Mesenchymal stem cell (in vitro differentiated cells and primary cell): ENCODE measurements at regions not wholly inside any gene's neighbourhood (a gene's known extent, or its start where the extent isn't known, plus 50 kb on each side); places are given as distances from the start of the nearest gene placed in this dataset.

Experiments
- DNase-seq: peaks from one replicate; pipeline ENCODE4 v3.0.0-alpha.2; 2013
- H2AFZ ChIP-seq: one replicate; pipeline ENCODE4 v1.6.1; 2013; ENCODE audit warnings: low read depth, mild to moderate bottlenecking, control low read depth, inconsistent platforms, low read length, moderate library complexity
- H2AK5ac ChIP-seq: 2 replicates; pipeline ENCODE4 v1.6.1; 2013; ENCODE audit warnings: low read length, moderate library complexity, mild to moderate bottlenecking, inconsistent platforms; ENCODE audit not compliant: severe bottlenecking
- H2BK120ac ChIP-seq: one replicate; pipeline ENCODE4 v1.6.1; 2013; ENCODE audit warnings: low read depth, mild to moderate bottlenecking, inconsistent platforms, low read length, moderate library complexity
- H2BK12ac ChIP-seq, 2 experiments: one replicate each; pipeline ENCODE4 v1.6.1; 2013; ENCODE audit warnings: inconsistent platforms in 2 of 2, low read length in 2 of 2, mild to moderate bottlenecking in 2 of 2, moderate library complexity in 2 of 2, control low read depth in 1 of 2
- H2BK15ac ChIP-seq: one replicate; pipeline ENCODE4 v1.6.1; 2013; ENCODE audit warnings: mild to moderate bottlenecking, low read depth, inconsistent platforms; ENCODE audit not compliant: poor library complexity, severe bottlenecking
- H2BK5ac ChIP-seq: 2 replicates; pipeline ENCODE4 v1.6.1; 2013; ENCODE audit warnings: low read depth, mild to moderate bottlenecking, low read length, control low read depth, inconsistent platforms; ENCODE audit not compliant: poor library complexity, severe bottlenecking
- H3K14ac ChIP-seq, 2 experiments: one replicate each; pipeline ENCODE4 v1.6.1; 2013; ENCODE audit warnings: inconsistent platforms in 2 of 2, low read length in 2 of 2, control low read depth in 1 of 2, mild to moderate bottlenecking in 1 of 2, moderate library complexity in 1 of 2
- H3K18ac ChIP-seq, 2 experiments: one replicate each; pipeline ENCODE4 v1.6.1; 2013; ENCODE audit warnings: inconsistent platforms in 2 of 2, low read length in 2 of 2, control low read depth in 1 of 2, low read depth in 1 of 2, mild to moderate bottlenecking in 1 of 2
- H3K23ac ChIP-seq, 2 experiments: one replicate each; pipeline ENCODE4 v1.6.1; 2013; ENCODE audit warnings: inconsistent platforms in 2 of 2, low read length in 2 of 2, mild to moderate bottlenecking in 2 of 2, moderate library complexity in 2 of 2, control low read depth in 1 of 2
- H3K27ac ChIP-seq: 2 replicates; pipeline ENCODE4 v1.5.1; 2013; ENCODE audit warnings: mild to moderate bottlenecking, moderate library complexity, low read length, control low read depth, inconsistent platforms; ENCODE audit not compliant: poor library complexity, severe bottlenecking
- H3K27me3 ChIP-seq, 2 experiments: 2 replicates each; pipeline versions ENCODE4 v1.6.1 to v1.7.0; 2013; ENCODE audit warnings: low read length in 2 of 2, mild to moderate bottlenecking in 2 of 2, moderate library complexity in 2 of 2, control low read depth in 1 of 2, inconsistent platforms in 1 of 2; ENCODE audit not compliant: control insufficient read depth in 1 of 2, insufficient read depth in 1 of 2
- H3K36me3 ChIP-seq, 2 experiments: 2 replicates each; pipeline versions ENCODE4 v1.6.1 to v1.7.0; 2013; ENCODE audit warnings: low read length in 2 of 2, control low read depth in 1 of 2, inconsistent platforms in 1 of 2, low read depth in 1 of 2, mild to moderate bottlenecking in 1 of 2; ENCODE audit not compliant: insufficient read depth in 2 of 2, control insufficient read depth in 1 of 2
- H3K4ac ChIP-seq, 2 experiments: one replicate each; pipeline ENCODE4 v1.6.1; 2013; ENCODE audit warnings: inconsistent platforms in 2 of 2, low read length in 2 of 2, mild to moderate bottlenecking in 2 of 2, moderate library complexity in 2 of 2, control low read depth in 1 of 2, low read depth in 1 of 2
- H3K4me1 ChIP-seq: 2 replicates; pipeline ENCODE4 v1.6.1; 2013; ENCODE audit warnings: low read depth, low read length, control low read depth; ENCODE audit not compliant: control insufficient read depth, insufficient read depth
- H3K4me2 ChIP-seq: 2 replicates; pipeline ENCODE4 v1.6.1; 2013; ENCODE audit warnings: low read length, mild to moderate bottlenecking, inconsistent platforms; ENCODE audit not compliant: poor library complexity, severe bottlenecking
- H3K4me3 ChIP-seq, 2 experiments: 2 replicates each; pipeline versions ENCODE4 v1.5.1 to v1.7.0; 2013; ENCODE audit warnings: low read length in 2 of 2, mild to moderate bottlenecking in 2 of 2, control low read depth in 1 of 2, low read depth in 1 of 2; ENCODE audit not compliant: insufficient read depth in 1 of 2
- H3K79me1 ChIP-seq: replicated peaks from 2 replicates; pipeline ENCODE4 v1.6.1; 2013; ENCODE audit warnings: mild to moderate bottlenecking, control low read depth, low read length, inconsistent platforms; ENCODE audit not compliant: poor library complexity, severe bottlenecking
- H3K9ac ChIP-seq: 2 replicates; pipeline ENCODE4 v1.7.0; 2013; ENCODE audit warnings: mild to moderate bottlenecking, low read length, moderate library complexity
- H3K9me3 ChIP-seq: 2 replicates; pipeline ENCODE4 v1.7.0; 2013; ENCODE audit warnings: mild to moderate bottlenecking, low read length; ENCODE audit not compliant: control insufficient read depth
- H4K8ac ChIP-seq: one replicate; pipeline ENCODE4 v1.6.1; 2013; ENCODE audit warnings: inconsistent platforms, mild to moderate bottlenecking, low read length, moderate library complexity
- H4K91ac ChIP-seq: one replicate; pipeline ENCODE4 v1.6.1; 2013; ENCODE audit warnings: mild to moderate bottlenecking, low read length, inconsistent platforms
- WGBS: methylation state at CpG from one replicate; pipeline ENCODE4 v1.1.7; 2013; ENCODE audit warnings: mixed read lengths; 5-methylcytosine and 5-hydroxymethylcytosine counted together

DNA sequence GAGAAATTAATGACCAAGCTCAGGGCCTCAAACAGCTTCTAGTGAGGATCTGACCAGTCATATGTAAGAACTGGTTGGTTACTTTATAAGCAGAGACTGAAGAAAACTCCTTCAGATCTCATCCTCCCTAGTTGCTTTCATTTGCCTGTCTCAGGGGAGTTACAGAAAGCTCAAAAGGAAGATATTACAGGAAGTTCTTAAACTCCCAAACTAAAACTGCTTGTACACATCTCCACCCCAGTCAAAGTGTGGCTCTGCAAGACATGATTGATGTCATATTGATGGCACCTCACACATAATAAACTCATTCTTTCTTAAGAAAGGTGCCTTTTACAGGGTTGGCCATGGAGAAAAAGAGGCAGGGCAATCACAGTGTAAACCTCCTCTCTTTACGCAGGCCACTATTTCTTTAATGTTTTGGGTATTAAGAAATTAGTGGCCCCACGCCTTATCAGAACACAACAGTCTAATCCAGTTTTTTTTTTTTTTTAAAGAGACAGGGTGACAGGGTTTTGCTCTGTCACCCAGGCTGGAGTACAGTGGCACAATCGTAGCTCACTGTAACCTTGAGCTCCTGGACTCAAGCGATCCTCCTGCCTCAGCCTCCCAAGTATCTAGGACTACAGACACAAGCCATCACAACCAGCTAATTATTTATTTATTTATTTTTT lies 62.6 kb upstream of the STK17B start:
- H3K79me1 ChIP-seq = no peaks in the 10 kb centered on the region
- no peaks in the 10 kb centered on the region for H3K9me3 ChIP-seq
- WGBS = 87% methylated on average over 3 of the region's 4 CpGs
- H2AK5ac ChIP-seq = peak overlapping the region; percentile 53
- H2BK120ac ChIP-seq = peak overlapping the region; percentile 27
- no peaks in the 10 kb centered on the region for H3K27me3 ChIP-seq
- no peak overlapping the region for H3K14ac ChIP-seq
- H3K18ac ChIP-seq = peak overlapping the region in 1 of 2 experiments; percentile 54
- no peak overlapping the region for H4K8ac ChIP-seq
- peak overlapping the region in 1 of 2 experiments; percentile 49 for H3K4ac ChIP-seq
- no peaks in the 10 kb centered on the region for H3K4me1 ChIP-seq
- peak overlapping the region; percentile 84 for H2BK5ac ChIP-seq
- H3K27ac ChIP-seq = peak overlapping the region; percentile 95
- no peak overlapping the region for H3K23ac ChIP-seq
- peak overlapping the region; percentile 46 to 60 for H2BK12ac ChIP-seq
- no peak overlapping the region for H2BK15ac ChIP-seq
- DNase-seq = peak; percentile 52
- no peaks in the 10 kb centered on the region for H3K36me3 ChIP-seq
- H4K91ac ChIP-seq = peak overlapping the region; percentile 61
- H3K9ac ChIP-seq = no peak overlapping the region
- no peak overlapping the region for H3K4me2 ChIP-seq
- H3K4me3 ChIP-seq = no peak overlapping the region
- H2AFZ ChIP-seq = no peak overlapping the region

GRCh38 chr2:196234672-196235071 lies 63.3 kb upstream of the STK17B start:
- Histone ChIP-seq H3K79me1 (no peaks in the 10 kb centered on the region), H2AFZ (no peak overlapping the region), H3K23ac (no peak overlapping the region), H3K4me3 (no peak overlapping the region), H3K9me3 (no peaks in the 10 kb centered on the region), H3K9ac (no peak overlapping the region), H2BK15ac (no peak overlapping the region), H3K27me3 (no peaks in the 10 kb centered on the region), H2AK5ac (no peak overlapping the region), H2BK120ac (no peak overlapping the region), H2BK12ac (peak overlapping the region in 1 of 2 experiments; percentile 81), H3K18ac (peak overlapping the region in 1 of 2 experiments; percentile 21), H2BK5ac (no peak overlapping the region), H3K4me2 (no peak overlapping the region), H3K14ac (no peak overlapping the region), H4K91ac (no peak overlapping the region), H3K27ac (peak overlapping the region; percentile 95), H4K8ac (no peak overlapping the region), H3K36me3 (no peaks in the 10 kb centered on the region), H3K4ac (no peak overlapping the region), H3K4me1 (no peaks in the 10 kb centered on the region)
- DNase-seq = peak; percentile 93
- WGBS = 0% methylated on average over 3 of the region's 4 CpGs

GRCh38 chr2:196238836-196239380 lies 67.5 kb upstream of the STK17B start:
- H3K4me3 ChIP-seq = no peak overlapping the region
- peak overlapping the region; percentile 90 for H4K91ac ChIP-seq
- H2BK120ac ChIP-seq = peak overlapping the region; percentile 51
- no peak overlapping the region for H3K9ac ChIP-seq
- H2BK15ac ChIP-seq = peak overlapping the region; percentile 19
- DNase-seq = peak; percentile 37
- no peak overlapping the region for H2AK5ac ChIP-seq
- H3K27me3 ChIP-seq = no peaks in the 10 kb centered on the region
- peak overlapping the region; percentile 35 for H4K8ac ChIP-seq
- H3K79me1 ChIP-seq = no peaks in the 10 kb centered on the region
- H3K4me2 ChIP-seq = no peak overlapping the region
- peak overlapping the region; percentile 75 to 88 for H2BK12ac ChIP-seq
- no peaks in the 10 kb centered on the region for H3K36me3 ChIP-seq
- no peak overlapping the region for H3K27ac ChIP-seq
- no peak overlapping the region for H3K14ac ChIP-seq
- peak overlapping the region; percentile 22 to 81 for H3K18ac ChIP-seq
- H3K23ac ChIP-seq = no peak overlapping the region
- no peaks in the 10 kb centered on the region for H3K9me3 ChIP-seq
- H3K4ac ChIP-seq = peak overlapping the region in 1 of 2 experiments; percentile 70
- 100% methylated on average over 1 of the region's 2 CpGs for WGBS
- no peak overlapping the region for H2AFZ ChIP-seq
- peaks cover 1% of the 10 kb centered on the region for H3K4me1 ChIP-seq
- no peak overlapping the region for H2BK5ac ChIP-seq

- Histone ChIP-seq H3K4me3 (no peak overlapping the region), H3K9me3 (no peaks in the 10 kb centered on the region), H4K91ac (peak overlapping the region; percentile 18), H3K4ac (peak overlapping the region; percentile 39 to 70), H3K18ac (peak overlapping the region in 1 of 2 experiments; percentile 82), H3K4me1 (peaks cover 1% of the 10 kb centered on the region), H2BK12ac (peak overlapping the region in 1 of 2 experiments; percentile 59), H2BK120ac (peak overlapping the region; percentile 12), H2BK15ac (no peak overlapping the region), H3K27ac (no peak overlapping the region), H3K9ac (no peak overlapping the region), H4K8ac (peak overlapping the region; percentile 57), H2BK5ac (no peak overlapping the region), H3K36me3 (no peaks in the 10 kb centered on the region), H3K4me2 (no peak overlapping the region), H3K23ac (no peak overlapping the region), H3K27me3 (no peaks in the 10 kb centered on the region), H3K14ac (no peak overlapping the region), H2AK5ac (no peak overlapping the region), H3K79me1 (no peaks in the 10 kb centered on the region), H2AFZ (no peak overlapping the region)
- WGBS = 8% methylated on average over 8 of the region's 10 CpGs
- peak; percentile 95 for DNase-seq
These were observed 68.5 kb upstream of the STK17B start for GRCh38 chr2:196239622-196240587.
